SH-SY5Y (cell line): ENCODE measurements at regions not wholly inside any gene's neighbourhood (a gene's known extent, or its start where the extent isn't known, plus 50 kb on each side); places are given as distances from the start of the nearest gene placed in this dataset.

ENCODE experiments used
- GATA2 ChIP-seq: IDR thresholded peaks from 2 replicates; pipeline ENCODE4 v1.6.1; 2011; ENCODE audit warnings: mild to moderate bottlenecking, low read depth, low read length
- GATA3 ChIP-seq: IDR thresholded peaks from 2 replicates; pipeline ENCODE4 v1.6.1; 2011; ENCODE audit warnings: low read depth, mild to moderate bottlenecking, low read length, moderate library complexity

DNA sequence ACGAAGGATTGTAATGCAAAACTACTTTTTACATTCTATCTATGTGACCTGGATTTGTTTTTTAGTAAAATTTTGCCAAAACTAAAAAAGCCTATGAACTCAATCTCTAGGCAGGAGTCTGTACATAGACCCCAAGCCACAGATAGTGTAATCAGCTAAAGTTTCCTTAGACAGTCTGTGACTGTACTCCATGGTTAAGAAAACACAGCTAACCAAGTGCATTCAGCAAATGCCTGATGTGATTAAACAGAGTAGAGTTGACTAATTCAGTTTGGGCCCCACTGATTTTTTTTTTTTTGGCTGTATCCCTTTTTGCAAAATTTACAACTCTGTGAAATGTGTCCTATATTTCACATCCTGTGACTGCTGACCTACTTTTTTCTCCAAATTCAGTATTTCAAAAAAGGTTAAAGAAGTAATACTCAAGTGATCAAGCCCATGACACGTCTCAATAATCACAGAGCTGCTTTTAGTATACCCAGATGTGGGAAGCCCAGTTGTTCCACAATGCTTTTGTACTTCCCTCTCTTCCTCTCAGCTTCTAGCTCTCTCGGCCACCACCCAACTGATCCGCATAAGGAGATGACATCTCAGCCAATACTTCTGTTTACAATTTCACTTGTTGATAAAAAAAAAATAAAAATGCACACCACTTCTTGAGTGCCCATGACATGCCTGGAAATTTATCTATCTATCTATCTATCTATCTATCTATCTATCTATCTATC lies 108.8 kb upstream of the TBX18 start:
- no peak for TF ChIP-seq GATA2
- TF ChIP-seq GATA3 = no peak

DNA sequence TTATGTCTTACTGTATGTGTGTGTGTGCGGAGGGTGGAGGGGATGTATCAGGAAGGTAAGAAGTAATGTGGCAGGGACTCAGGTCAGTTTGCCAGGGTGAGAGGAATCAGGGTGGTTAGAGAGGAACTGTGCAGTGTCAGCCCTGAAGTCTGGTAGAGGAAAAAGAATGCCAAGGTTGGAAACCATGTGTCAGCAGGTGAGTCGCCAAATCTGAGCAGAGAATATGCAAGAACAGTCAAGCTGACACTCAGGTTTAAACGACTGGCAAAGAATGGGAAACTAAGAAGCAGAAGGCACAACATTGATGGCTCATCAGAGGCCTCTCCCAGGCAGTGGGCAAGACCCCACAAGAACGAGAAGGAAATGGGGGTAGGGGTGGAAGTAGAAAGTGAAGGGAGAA lies 107.5 kb upstream of the TBX18 start:
- TF ChIP-seq GATA3 (no peak), GATA2 (no peak)

DNA sequence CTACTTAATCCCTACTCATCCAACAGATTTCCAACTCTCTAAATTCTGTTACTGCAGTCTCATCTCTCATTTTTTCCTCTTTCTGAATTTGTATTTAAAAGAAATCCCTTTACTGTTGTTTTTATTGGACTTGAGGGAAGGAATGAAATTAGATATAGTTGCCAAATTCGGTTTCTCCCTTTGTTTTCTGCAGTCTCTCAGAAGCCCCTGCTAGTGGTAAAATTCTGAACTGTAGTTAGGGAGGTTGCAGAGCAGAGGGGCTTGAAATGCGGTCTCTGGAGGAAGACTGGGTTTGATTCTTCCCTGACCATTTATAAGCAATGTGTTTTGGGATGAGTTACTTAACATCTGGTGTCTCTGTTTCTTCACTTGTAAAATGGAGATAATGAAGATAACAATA lies 106.3 kb upstream of the TBX18 start:
- no peak for TF ChIP-seq GATA3
- TF ChIP-seq GATA2 = no peak

DNA sequence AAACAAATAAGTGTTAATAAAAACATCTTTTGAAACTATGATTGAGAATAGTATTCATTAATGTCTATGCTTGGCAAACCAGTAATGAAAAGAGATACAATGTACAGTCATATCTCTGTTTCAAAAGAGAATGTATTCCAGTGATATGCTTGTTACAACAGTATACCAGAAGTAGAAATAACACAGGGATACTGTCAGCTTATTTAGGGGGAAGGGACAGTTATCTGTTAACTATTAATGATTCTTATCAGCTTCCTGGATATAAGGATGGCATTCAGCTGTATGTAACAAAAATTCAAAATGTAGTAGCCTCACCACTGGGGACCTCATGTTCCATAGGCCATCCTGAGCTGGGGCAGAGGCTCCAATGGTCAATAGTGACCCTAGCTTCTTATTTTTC lies 103.8 kb upstream of the TBX18 start:
- TF ChIP-seq GATA2 (no peak), GATA3 (no peak)

DNA sequence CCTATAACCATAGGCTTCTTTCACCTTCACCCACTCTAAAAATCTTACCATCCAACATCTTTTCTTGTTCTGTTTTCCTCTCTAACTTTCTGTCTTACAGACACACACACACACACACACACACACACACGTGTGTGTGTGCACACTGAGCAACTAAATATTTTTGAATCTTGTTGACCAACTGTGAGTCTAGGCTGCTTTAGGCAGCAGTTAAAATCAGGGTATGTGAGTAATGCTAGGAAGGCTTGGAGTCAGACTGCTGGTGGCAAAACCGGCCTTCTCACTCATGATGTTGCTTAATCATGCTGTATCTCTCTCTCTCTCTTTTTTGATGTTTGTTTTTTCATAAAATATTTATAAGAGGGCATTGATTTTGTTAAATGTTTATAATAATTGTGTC lies 103.1 kb upstream of the TBX18 start:
- TF ChIP-seq GATA3 (no peak), GATA2 (no peak)

DNA sequence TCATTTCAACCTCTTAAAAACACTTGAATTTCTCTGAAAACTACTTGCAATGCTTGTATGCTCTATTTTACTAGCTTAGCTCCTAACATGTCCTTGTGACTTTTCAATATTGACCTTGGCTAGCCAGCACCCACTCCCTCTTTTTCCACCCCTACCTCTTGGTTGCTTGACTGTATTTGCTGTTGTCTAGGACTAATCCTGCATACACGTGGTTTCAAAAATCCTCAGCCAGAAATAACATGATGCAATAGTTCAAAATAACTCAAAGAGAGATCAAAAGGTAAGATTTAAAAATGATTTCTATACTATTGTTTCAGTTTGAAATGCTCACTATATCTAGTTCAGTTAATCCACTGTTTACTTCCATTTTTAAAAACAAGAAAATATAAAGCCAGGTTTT lies 102.3 kb upstream of the TBX18 start:
- TF ChIP-seq GATA2 (no peak), GATA3 (no peak)

DNA sequence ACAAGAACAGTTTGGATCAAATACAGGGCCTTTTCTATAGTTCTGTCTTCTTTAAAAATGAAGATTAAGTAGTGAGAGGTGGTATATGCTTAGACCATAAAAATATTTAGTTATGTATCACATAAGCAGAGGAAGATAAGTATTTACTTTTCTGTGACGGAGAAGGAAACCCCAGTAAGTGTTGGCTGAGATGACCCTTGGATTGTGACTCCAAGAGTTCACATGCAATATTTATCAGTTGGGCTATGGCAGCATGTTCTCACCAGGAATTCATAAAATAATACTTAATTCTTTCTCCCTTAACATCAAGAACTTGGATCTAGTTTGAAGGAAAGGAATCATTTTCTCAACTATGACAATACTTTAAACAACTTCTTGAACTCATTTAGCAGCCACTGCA lies 98.4 kb upstream of the TBX18 start:
- TF ChIP-seq GATA2 (no peak), GATA3 (no peak)

DNA sequence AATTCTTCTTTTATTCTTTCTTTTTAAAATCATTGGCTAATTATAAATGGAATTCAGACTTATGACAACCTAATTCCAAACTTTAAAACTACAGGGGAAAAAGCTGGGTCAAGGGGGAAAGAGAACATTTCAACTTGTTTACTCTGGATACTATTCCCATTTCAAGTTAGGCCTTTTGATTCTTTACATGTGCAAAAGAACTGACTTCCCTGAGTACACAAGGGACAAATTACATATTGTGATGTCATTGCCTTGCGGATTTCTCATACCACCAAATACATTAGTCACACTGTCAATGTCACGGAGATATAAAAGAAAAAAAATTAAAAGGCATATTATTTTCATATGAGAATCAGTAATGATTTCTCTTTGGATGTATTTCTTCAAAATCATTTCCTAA lies 96.5 kb upstream of the TBX18 start:
- TF ChIP-seq GATA2 (no peak), GATA3 (no peak)

DNA sequence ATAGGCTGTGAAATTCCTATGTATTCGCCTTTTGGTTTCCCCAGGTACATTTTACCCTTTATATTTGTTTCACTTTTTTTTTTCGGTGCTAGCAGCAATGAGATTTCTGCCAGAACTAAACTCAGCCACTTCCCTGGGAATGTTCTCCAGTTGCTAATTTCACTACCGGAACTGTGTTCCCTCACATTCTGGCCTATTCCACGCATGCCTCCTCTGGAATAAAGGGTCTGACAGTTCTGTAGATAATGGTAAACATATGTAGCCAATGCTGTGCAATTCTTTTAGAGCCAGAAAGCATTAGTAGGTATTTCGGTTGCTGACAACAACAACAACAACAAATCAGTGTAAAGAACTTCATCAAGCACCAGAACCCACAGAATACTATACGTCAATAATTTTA lies 96.1 kb upstream of the TBX18 start:
- no peak for TF ChIP-seq GATA3

DNA sequence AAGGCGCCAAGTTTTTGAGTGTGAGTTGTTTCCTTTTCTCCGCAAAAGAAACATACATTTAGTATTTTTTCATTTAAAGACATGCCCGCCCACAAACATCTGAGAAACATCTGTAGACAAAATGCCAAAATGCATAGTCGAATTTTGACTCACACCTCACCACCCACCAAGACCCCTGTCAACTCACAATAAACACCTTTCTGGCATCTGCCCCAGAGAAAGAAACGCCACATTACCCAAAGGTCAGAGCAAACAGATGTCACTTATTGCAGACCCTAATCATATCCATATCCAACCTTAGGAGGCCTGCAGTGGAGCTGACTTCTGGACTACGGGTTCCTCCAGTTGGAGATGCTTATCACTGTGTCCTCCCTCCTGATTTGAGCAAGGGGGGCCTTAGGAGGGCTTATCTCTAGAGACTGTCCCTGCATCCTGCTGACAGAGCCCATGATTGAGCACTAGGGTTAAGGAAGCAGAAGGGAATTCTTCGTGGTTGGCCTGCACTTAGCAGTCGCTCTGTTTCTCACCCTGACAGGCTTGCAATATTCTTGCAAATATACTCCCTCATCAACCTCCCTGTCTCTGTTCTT lies 90.5 kb upstream of the TBX18 start:
- no peak for TF ChIP-seq GATA3

DNA sequence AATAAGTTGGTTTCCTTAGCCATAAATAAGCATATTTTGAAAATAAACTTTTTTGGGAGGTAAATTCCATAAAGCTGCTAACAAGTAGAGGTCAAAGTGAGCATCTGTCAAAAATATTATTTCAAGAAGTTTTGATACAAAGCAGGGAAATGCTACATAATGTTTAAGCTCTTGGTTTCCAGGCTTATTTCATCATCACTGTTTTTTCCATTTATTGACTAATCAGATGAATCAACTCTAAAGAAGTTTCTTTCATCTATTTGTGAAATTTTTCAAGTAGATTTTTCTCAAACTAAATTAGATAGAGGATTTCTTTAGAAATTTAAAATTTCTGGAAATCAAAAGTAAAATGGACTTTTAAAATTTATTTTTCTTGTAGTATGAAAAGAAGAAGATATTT lies 89.5 kb upstream of the TBX18 start:
- TF ChIP-seq GATA2 (no peak), GATA3 (no peak)

DNA sequence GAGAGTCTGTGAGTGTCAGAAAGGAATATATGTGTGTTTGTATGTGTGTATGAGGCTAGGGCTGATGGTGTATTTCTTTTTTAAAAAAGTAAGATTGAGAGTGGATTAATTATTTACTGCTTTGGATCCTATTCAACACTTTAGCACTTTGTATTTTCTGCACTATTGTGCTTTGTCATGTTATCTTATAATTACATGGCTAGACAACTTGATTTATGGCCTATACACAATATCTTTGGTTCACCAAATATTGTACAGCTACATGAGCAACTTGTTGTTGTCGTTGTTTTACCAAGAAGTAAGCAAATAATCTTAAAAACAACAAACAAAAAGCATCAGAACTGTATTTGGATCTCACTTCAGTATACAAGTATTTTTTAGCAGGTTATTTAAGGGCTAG lies 84.6 kb upstream of the TBX18 start:
- TF ChIP-seq GATA3 (no peak), GATA2 (no peak)

DNA sequence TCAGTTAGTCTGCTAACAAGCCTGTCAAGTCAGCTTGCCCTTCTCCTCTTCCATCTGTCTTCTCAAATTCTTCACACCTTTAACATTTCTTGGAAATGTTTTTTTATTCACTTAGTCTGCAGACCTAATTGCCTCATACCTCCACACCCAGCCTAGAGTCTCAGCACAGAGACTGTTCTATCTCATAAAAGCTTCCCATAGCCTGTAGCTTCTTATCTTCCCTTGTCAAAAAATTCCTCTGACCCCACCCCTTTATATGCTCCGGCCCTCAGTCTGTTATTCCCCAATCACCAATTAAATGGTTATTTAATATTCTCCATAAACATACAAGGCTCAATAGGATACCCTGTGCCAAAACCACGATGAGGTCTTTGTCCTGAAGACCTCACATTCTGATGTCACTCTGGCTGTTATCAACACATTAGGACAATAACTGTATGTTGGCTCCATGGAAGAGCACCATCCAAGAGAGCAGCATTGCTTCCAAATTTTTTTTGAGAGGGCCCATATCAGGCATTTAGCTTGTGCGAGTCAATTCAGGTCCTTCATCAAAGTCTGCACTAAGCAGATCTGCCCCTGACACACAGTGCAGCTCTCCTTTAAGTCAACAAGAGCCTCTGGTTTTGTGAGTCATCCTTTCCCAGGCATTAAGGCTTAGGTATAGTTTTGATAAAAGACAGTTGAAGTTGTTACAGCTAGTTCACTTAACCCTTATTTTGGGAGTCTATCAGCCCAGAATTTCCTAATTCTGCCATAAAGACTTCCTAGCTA lies 83.2 kb upstream of the TBX18 start:
- TF ChIP-seq GATA3 = no peak
- TF ChIP-seq GATA2 = no peak

DNA sequence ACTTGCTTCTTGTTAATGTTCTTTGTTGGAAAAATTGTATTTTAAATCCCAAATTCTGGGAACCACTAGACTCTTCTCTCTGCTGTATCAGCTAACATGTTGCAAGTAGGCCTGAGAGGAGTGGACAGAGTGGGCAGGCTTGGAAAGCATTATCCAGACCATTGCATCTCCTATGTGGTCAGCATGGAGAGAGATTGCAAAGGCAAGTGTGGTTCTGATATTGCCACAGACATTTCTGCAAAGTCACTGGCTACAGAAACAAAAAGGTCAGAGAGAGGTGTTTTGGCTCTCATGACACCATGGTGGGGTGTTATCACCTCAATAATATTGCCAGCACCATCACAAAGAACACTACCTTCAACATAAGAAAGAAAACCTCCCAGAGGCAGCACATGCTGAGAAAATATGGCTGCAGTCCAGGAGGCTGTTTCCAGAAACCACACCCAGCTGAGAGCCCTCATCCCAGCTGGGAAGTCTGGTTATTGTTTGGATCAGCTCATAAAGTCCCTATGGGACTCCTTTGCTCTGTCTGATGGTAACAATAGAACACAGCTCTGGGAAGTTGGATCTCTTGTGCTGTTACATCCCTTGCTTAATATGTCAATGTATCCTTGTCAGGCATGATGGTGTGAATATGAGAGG lies 78.2 kb upstream of the TBX18 start:
- TF ChIP-seq GATA2 (no peak), GATA3 (no peak)

DNA sequence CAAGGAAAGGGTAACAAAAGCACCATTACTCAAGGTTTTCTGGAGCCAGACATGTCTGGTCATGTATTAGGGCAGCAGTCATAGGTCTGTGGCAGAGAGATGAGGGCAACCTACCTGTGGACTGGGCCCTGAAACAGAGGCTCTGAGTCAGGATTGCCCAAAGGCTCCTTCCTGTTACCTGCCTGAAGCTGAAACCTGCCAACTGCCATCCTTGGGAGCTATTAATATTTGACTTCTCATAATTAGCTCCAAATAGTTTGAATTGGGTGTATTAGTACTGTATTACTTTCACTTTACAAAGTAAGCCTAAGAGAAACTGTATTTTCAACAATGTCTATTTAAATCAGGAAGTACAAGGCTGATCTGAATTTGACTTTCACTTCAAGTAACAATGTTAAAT lies 72.0 kb upstream of the TBX18 start:
- no peak for TF ChIP-seq GATA3
- TF ChIP-seq GATA2 = no peak
